Astrocyte (in vitro differentiated cells and primary cell): ENCODE measurements at regions not wholly inside any gene's neighbourhood (a gene's known extent, or its start where the extent isn't known, plus 50 kb on each side); places are given as distances from the start of the nearest gene placed in this dataset.
A peak's percentile ranks its signal among the peaks of the same experiment; 100 is the strongest.

Experiments
- DNase-seq: peaks from one replicate; pipeline ENCODE4 v3.0.0-alpha.2; 2010; ENCODE audit warnings: low read depth
- FAIRE-seq: peaks from 2 replicates; lab custom pipeline; 2011; peaks lifted over from hg19 to GRCh38; lab: Jason Lieb, UNC
- H2AFZ ChIP-seq: 2 replicates; pipeline ENCODE4 v1.6.0; 2012; ENCODE audit warnings: low read depth, low read length, inconsistent platforms
- H3K27ac ChIP-seq: 2 replicates; pipeline ENCODE4 v1.5.1; 2011; ENCODE audit warnings: low read depth, low read length, inconsistent platforms
- H3K27me3 ChIP-seq: 2 replicates; pipeline ENCODE4 v1.6.0; 2011; ENCODE audit warnings: low read length, inconsistent platforms; ENCODE audit not compliant: insufficient read depth
- H3K36me3 ChIP-seq: 2 replicates; pipeline ENCODE4 v1.5.1; 2011; ENCODE audit warnings: low read length, inconsistent platforms; ENCODE audit not compliant: insufficient read depth
- H3K4me1 ChIP-seq: 2 replicates; pipeline ENCODE4 v1.5.1; 2011; ENCODE audit warnings: low read length, inconsistent platforms; ENCODE audit not compliant: insufficient read depth
- H3K4me2 ChIP-seq: 2 replicates; pipeline ENCODE4 v1.6.0; 2012; ENCODE audit warnings: low read length, inconsistent platforms
- H3K4me3 ChIP-seq: 2 replicates; pipeline ENCODE4 v1.5.1; 2011; ENCODE audit warnings: low read depth, mild to moderate bottlenecking, low read length, inconsistent platforms; ENCODE audit not compliant: insufficient read depth
- H3K79me2 ChIP-seq: 2 replicates; pipeline ENCODE4 v1.6.0; 2012; ENCODE audit warnings: mild to moderate bottlenecking, low read length, inconsistent platforms; ENCODE audit not compliant: insufficient read depth
- H3K9ac ChIP-seq: 2 replicates; pipeline ENCODE4 v1.6.0; 2012; ENCODE audit warnings: mild to moderate bottlenecking, low read length, inconsistent platforms
- H3K9me3 ChIP-seq: 2 replicates; pipeline ENCODE4 v1.5.1; 2012; ENCODE audit warnings: low read depth, mild to moderate bottlenecking, low read length, inconsistent platforms; ENCODE audit not compliant: insufficient read depth
- H4K20me1 ChIP-seq: 2 replicates; pipeline ENCODE4 v1.6.0; 2012; ENCODE audit warnings: low read length, inconsistent platforms; ENCODE audit not compliant: insufficient read depth
- H3K27ac Mint-ChIP-seq: one replicate; pipeline ENCODE4 v1.8.0; 2021; ENCODE audit warnings: mild to moderate bottlenecking, mixed read lengths; ENCODE audit not compliant: unreplicated experiment
- H3K27me3 Mint-ChIP-seq: one replicate; pipeline ENCODE4 v1.8.0; 2021; ENCODE audit warnings: low read depth, mixed read lengths; ENCODE audit not compliant: unreplicated experiment
- H3K36me3 Mint-ChIP-seq: one replicate; pipeline ENCODE4 v1.8.0; 2021; ENCODE audit warnings: low read depth, mixed read lengths; ENCODE audit not compliant: unreplicated experiment
- H3K4me1 Mint-ChIP-seq: one replicate; pipeline ENCODE4 v1.8.0; 2021; ENCODE audit warnings: low read depth, mixed read lengths; ENCODE audit not compliant: unreplicated experiment
- H3K4me3 Mint-ChIP-seq: one replicate; pipeline ENCODE4 v1.8.0; 2021; ENCODE audit warnings: mild to moderate bottlenecking, moderate library complexity, mixed read lengths; ENCODE audit not compliant: unreplicated experiment
- H3K9me3 Mint-ChIP-seq: one replicate; pipeline ENCODE4 v1.8.0; 2021; ENCODE audit warnings: mild to moderate bottlenecking, mixed read lengths; ENCODE audit not compliant: unreplicated experiment
- CTCF ChIP-seq: IDR thresholded peaks from 2 replicates; pipeline ENCODE4 v1.5.1; 2011; ENCODE audit warnings: low read depth, mild to moderate bottlenecking, inconsistent platforms, low read length, moderate library complexity; ENCODE audit not compliant: insufficient read depth
- EZH2 ChIP-seq: IDR thresholded peaks from 2 replicates; pipeline ENCODE4 v1.6.1; 2012; ENCODE audit warnings: mild to moderate bottlenecking, low read length, inconsistent platforms; ENCODE audit not compliant: insufficient read depth

- Mint-ChIP-seq H3K36me3 (no peaks in the 10 kb centered on the region), H3K27me3 (no peaks in the 10 kb centered on the region), H3K4me1 (no peaks in the 10 kb centered on the region), H3K27ac (no peak overlapping the region), H3K9me3 (no peaks in the 10 kb centered on the region), H3K4me3 (no peak overlapping the region)
- Histone ChIP-seq H3K27me3 (no peaks in the 10 kb centered on the region), H3K4me1 (no peaks in the 10 kb centered on the region), H4K20me1 (no peaks in the 10 kb centered on the region), H3K36me3 (no peaks in the 10 kb centered on the region), H3K4me3 (no peak overlapping the region), H3K9me3 (no peaks in the 10 kb centered on the region), H3K9ac (no peak overlapping the region), H3K4me2 (no peak overlapping the region), H3K27ac (no peak overlapping the region), H3K79me2 (no peaks in the 10 kb centered on the region), H2AFZ (no peak overlapping the region)
- FAIRE-seq: peak; percentile 43
- peak; percentile 31 for DNase-seq
- no peak for TF ChIP-seq EZH2
- no peak for TF ChIP-seq CTCF
Observed at GRCh38 chr4:177041356-177041755, 248.6 kb upstream of the VEGFC start.

- Mint-ChIP-seq H3K9me3 (no peaks in the 10 kb centered on the region), H3K4me3 (no peak overlapping the region), H3K27ac (no peak overlapping the region), H3K4me1 (peaks cover 2% of the 10 kb centered on the region), H3K36me3 (no peaks in the 10 kb centered on the region), H3K27me3 (no peaks in the 10 kb centered on the region)
- peak; percentile 90 for TF ChIP-seq CTCF
- TF ChIP-seq EZH2: no peak
- no peaks in the 10 kb centered on the region for H3K36me3 ChIP-seq
- no peaks in the 10 kb centered on the region for H4K20me1 ChIP-seq
- no peaks in the 10 kb centered on the region for H3K9me3 ChIP-seq
- peaks cover 6% of the 10 kb centered on the region for H3K4me1 ChIP-seq
- H3K79me2 ChIP-seq: no peaks in the 10 kb centered on the region
- no peak overlapping the region for H3K4me3 ChIP-seq
- no peak overlapping the region for H3K27ac ChIP-seq
- peak; percentile 69 for FAIRE-seq
- H3K4me2 ChIP-seq: peak overlapping the region; percentile 37
- H3K27me3 ChIP-seq: no peaks in the 10 kb centered on the region
- H3K9ac ChIP-seq: no peak overlapping the region
- peak; percentile 55 for DNase-seq
- peak overlapping the region; percentile 29 for H2AFZ ChIP-seq
Observed at GRCh38 chr4:177047070-177047850, 254.5 kb upstream of the VEGFC start.

GRCh38 chr4:177047851-177048174 is 255.1 kb upstream of the VEGFC start:
- Histone ChIP-seq H3K79me2 (no peaks in the 10 kb centered on the region), H2AFZ (no peak overlapping the region), H3K27ac (no peak overlapping the region), H3K9me3 (no peaks in the 10 kb centered on the region), H4K20me1 (no peaks in the 10 kb centered on the region), H3K4me3 (no peak overlapping the region), H3K27me3 (no peaks in the 10 kb centered on the region), H3K4me1 (peaks cover 6% of the 10 kb centered on the region), H3K9ac (no peak overlapping the region), H3K4me2 (no peak overlapping the region), H3K36me3 (no peaks in the 10 kb centered on the region)
- H3K9me3 Mint-ChIP-seq: no peaks in the 10 kb centered on the region
- no peaks in the 10 kb centered on the region for H3K27me3 Mint-ChIP-seq
- no peaks in the 10 kb centered on the region for H3K36me3 Mint-ChIP-seq
- peaks cover 2% of the 10 kb centered on the region for H3K4me1 Mint-ChIP-seq
- FAIRE-seq (no peak), DNase-seq (peak; percentile 60)
- TF ChIP-seq EZH2 (no peak), CTCF (no peak)
- no peak overlapping the region for H3K27ac Mint-ChIP-seq
- H3K4me3 Mint-ChIP-seq: no peak overlapping the region
